Neuronal stem cell (in vitro differentiated cells): ENCODE measurements at regions not wholly inside any gene's neighbourhood (a gene's known extent, or its start where the extent isn't known, plus 50 kb on each side); places are given as distances from the start of the nearest gene placed in this dataset.

Experiments used
- DNase-seq: peaks from one replicate; pipeline ENCODE4 v3.0.0-alpha.2; 2013; ENCODE audit warnings: low spot score
- H2AFZ ChIP-seq: one replicate; pipeline ENCODE4 v1.6.1; 2013; ENCODE audit warnings: mild to moderate bottlenecking, low read length, inconsistent platforms
- H2AK5ac ChIP-seq: 2 replicates; pipeline ENCODE4 v1.6.1; 2013; ENCODE audit warnings: low read depth, mild to moderate bottlenecking, inconsistent platforms, low read length, moderate library complexity, mixed read lengths
- H2BK120ac ChIP-seq: 2 replicates; pipeline ENCODE4 v1.6.1; 2013; ENCODE audit warnings: low read depth, mild to moderate bottlenecking, inconsistent platforms, low read length, moderate library complexity, mixed read lengths
- H2BK12ac ChIP-seq: one replicate; pipeline ENCODE4 v1.6.1; 2013; ENCODE audit warnings: low read length, inconsistent platforms
- H2BK15ac ChIP-seq: 2 replicates; pipeline ENCODE4 v1.6.1; 2013; ENCODE audit warnings: mild to moderate bottlenecking, low read length, inconsistent platforms, mixed read lengths
- H2BK5ac ChIP-seq: one replicate; pipeline ENCODE4 v1.6.1; 2013; ENCODE audit warnings: inconsistent platforms, mild to moderate bottlenecking, low read length, moderate library complexity
- H3K14ac ChIP-seq: one replicate; pipeline ENCODE4 v1.6.1; 2013; ENCODE audit warnings: low read length, inconsistent platforms
- H3K18ac ChIP-seq: 2 replicates; pipeline ENCODE4 v1.6.1; 2013; ENCODE audit warnings: low read length, inconsistent platforms
- H3K23ac ChIP-seq: 2 replicates; pipeline ENCODE4 v1.6.1; 2013; ENCODE audit warnings: low read depth, mild to moderate bottlenecking, mixed read lengths, low read length, inconsistent platforms; ENCODE audit not compliant: poor library complexity
- H3K27ac ChIP-seq: replicated peaks from 3 replicates; pipeline ENCODE4 v1.5.1; 2013; ENCODE audit warnings: low read length, inconsistent platforms
- H3K27me3 ChIP-seq, 3 experiments: 2 replicates each; pipeline ENCODE4 v1.6.1; 2013; ENCODE audit warnings: low read length in 3 of 3, mild to moderate bottlenecking in 2 of 3, inconsistent platforms in 1 of 3, low read depth in 1 of 3, mixed read lengths in 1 of 3, moderate library complexity in 1 of 3; ENCODE audit not compliant: control insufficient read depth in 3 of 3, insufficient read depth in 3 of 3
- H3K36me3 ChIP-seq, 2 donors: replicated peaks in 1 of 2; 2 replicates each; pipeline ENCODE4 v1.6.1; 2013; ENCODE audit warnings: low read length in 2 of 2; ENCODE audit not compliant: control insufficient read depth in 2 of 2, insufficient read depth in 2 of 2
- H3K4ac ChIP-seq: 2 replicates; pipeline ENCODE4 v1.6.1; 2013; ENCODE audit warnings: inconsistent platforms, mild to moderate bottlenecking, low read length, moderate library complexity
- H3K4me1 ChIP-seq, 2 donors: 1 replicate in 1 of 2; 2 replicates in 1 of 2; pipeline ENCODE4 v1.6.1; 2013; ENCODE audit warnings: low read length in 2 of 2, low read depth in 1 of 2; ENCODE audit not compliant: control insufficient read depth in 2 of 2, insufficient read depth in 1 of 2
- H3K4me2 ChIP-seq: one replicate; pipeline ENCODE4 v1.6.1; 2013; ENCODE audit warnings: mild to moderate bottlenecking, low read length, inconsistent platforms; ENCODE audit not compliant: insufficient read depth, poor library complexity, severe bottlenecking
- H3K4me3 ChIP-seq, 2 donors: 2 replicates each; pipeline ENCODE4 v1.5.1; 2013; ENCODE audit warnings: low read length in 2 of 2, mild to moderate bottlenecking in 2 of 2, inconsistent platforms in 1 of 2, moderate library complexity in 1 of 2
- H3K79me1 ChIP-seq: one replicate; pipeline ENCODE4 v1.6.1; 2013; ENCODE audit warnings: low read depth, mild to moderate bottlenecking, inconsistent platforms, low read length, moderate library complexity
- H3K9ac ChIP-seq: one replicate; pipeline ENCODE4 v1.6.1; 2013; ENCODE audit warnings: mild to moderate bottlenecking, low read depth, low read length, inconsistent platforms; ENCODE audit not compliant: poor library complexity
- H3K9me3 ChIP-seq, 2 donors: replicated peaks in 1 of 2; 2 replicates each; pipeline versions ENCODE3 to v1.6.1; 2013; ENCODE audit warnings: low read length in 2 of 2, mild to moderate bottlenecking in 2 of 2, inconsistent platforms in 1 of 2, low read depth in 1 of 2, mixed read lengths in 1 of 2, moderate library complexity in 1 of 2; ENCODE audit not compliant: control insufficient read depth in 2 of 2, insufficient read depth in 1 of 2
- H4K8ac ChIP-seq: one replicate; pipeline ENCODE4 v1.6.1; 2013; ENCODE audit warnings: low read depth, mild to moderate bottlenecking, inconsistent platforms, low read length, moderate library complexity
- H4K91ac ChIP-seq: one replicate; pipeline ENCODE4 v1.6.1; 2013; ENCODE audit warnings: low read length, low read depth, mild to moderate bottlenecking, inconsistent platforms; ENCODE audit not compliant: poor library complexity
- WGBS, 2 donors: extraction: QIAGEN DNeasy Blood & Tissue Kit; methylation state at CpG; one replicate each; pipeline ENCODE4 v1.1.7; 2013; ENCODE audit warnings: missing lambda C conversion rate in 2 of 2, mixed read lengths in 1 of 2; ENCODE audit not compliant: insufficient read length in 2 of 2, insufficient replicate concordance in 1 of 2; ENCODE audit errors: extremely low coverage in 2 of 2; 5-methylcytosine and 5-hydroxymethylcytosine counted together

DNA sequence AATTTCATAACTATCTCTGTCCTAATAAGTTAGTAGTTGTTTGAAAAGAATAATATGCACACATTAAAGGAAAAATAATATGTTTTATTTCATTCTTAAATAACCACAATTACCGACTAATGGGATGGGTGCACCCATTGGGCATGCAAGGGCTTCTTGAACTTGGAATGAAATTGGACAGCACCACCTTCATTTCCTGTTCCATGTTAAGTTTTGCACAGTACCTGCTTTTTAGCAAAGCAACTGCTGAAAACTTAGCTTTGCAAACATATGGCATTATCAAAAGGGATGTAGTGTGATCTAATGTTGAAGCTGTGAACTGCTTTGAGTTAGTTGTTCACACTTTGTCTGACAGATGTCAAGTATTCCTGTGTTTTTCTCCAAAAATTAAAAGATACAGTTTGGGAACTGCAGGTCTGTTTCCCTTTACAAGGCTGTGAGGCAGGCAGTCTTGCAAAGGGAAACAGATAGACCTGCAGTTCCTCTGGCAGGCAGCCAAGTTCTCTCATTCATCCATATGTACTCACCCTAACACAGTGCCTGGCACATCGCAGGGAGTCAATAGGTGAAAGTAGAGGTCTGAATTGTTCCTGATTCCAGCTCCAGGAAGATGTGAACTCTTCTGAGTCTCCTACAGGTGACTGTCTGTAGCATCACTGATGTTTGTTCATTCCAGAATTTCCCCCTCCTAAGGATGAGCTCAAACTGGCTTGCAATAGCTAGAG lies 64.3 kb upstream of the GOLGA8B start:
- no peak overlapping the region for H2BK120ac ChIP-seq
- no peak overlapping the region for H3K18ac ChIP-seq
- no CpG with 5 or more reads among the region's 2 CpGs for WGBS, 2 donors
- no peak overlapping the region for H3K4me2 ChIP-seq
- no peak overlapping the region for H2BK5ac ChIP-seq
- H3K4me1 ChIP-seq, result no peaks in the 10 kb centered on the region
- H4K91ac ChIP-seq, result no peak overlapping the region
- no peak overlapping the region for H2BK15ac ChIP-seq
- no peak overlapping the region for H2AK5ac ChIP-seq
- H3K9me3 ChIP-seq, result no peaks in the 10 kb centered on the region
- H3K4me3 ChIP-seq, result no peak overlapping the region
- H3K27me3 ChIP-seq, result no peaks in the 10 kb centered on the region
- no peak overlapping the region for H2AFZ ChIP-seq
- H2BK12ac ChIP-seq, result no peak overlapping the region
- no peak overlapping the region for H3K9ac ChIP-seq
- H3K14ac ChIP-seq, result no peak overlapping the region
- no peaks in the 10 kb centered on the region for H3K36me3 ChIP-seq
- no peak overlapping the region for H3K4ac ChIP-seq
- no peak overlapping the region for H3K27ac ChIP-seq
- H3K23ac ChIP-seq, result no peak overlapping the region
- no peaks in the 10 kb centered on the region for H3K79me1 ChIP-seq
- no peak overlapping the region for H4K8ac ChIP-seq
- DNase-seq, result no peak

DNA sequence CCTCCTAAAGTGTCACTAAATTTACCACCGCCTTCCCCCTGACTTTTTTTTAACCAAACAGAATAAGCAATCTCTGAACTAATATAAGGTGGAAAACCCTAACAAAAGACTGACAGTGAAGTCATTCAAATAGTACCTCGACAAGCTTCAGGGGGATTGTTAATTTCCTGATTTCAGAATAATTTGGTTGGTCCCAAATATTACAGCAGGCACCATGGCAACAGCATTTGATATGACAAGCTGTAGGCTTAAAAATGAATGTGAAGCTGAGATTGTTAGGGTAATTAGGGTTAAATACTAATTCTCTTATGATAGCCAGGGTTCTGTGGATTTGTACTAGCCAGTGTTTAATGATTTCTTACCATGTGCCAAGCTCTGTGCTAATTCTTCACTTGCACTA lies 63.5 kb upstream of the GOLGA8B start:
- H2BK5ac ChIP-seq, result no peak overlapping the region
- H3K4me2 ChIP-seq, result no peak overlapping the region
- H2AK5ac ChIP-seq, result no peak overlapping the region
- no peak overlapping the region for H4K8ac ChIP-seq
- no peak overlapping the region for H3K18ac ChIP-seq
- no peak overlapping the region for H3K9ac ChIP-seq
- no peak overlapping the region for H4K91ac ChIP-seq
- no peaks in the 10 kb centered on the region for H3K79me1 ChIP-seq
- no peak overlapping the region for H3K23ac ChIP-seq
- H3K4me1 ChIP-seq, result no peaks in the 10 kb centered on the region
- no peak overlapping the region for H2BK12ac ChIP-seq
- H2AFZ ChIP-seq, result no peak overlapping the region
- no peak overlapping the region for H2BK120ac ChIP-seq
- DNase-seq, result no peak
- H3K36me3 ChIP-seq, result no peaks in the 10 kb centered on the region
- no peaks in the 10 kb centered on the region for H3K27me3 ChIP-seq
- H3K27ac ChIP-seq, result no peak overlapping the region
- no peak overlapping the region for H3K4ac ChIP-seq
- H3K4me3 ChIP-seq, result no peak overlapping the region
- H3K9me3 ChIP-seq, result no peaks in the 10 kb centered on the region
- H3K14ac ChIP-seq, result no peak overlapping the region
- no peak overlapping the region for H2BK15ac ChIP-seq
- no CpG with 5 or more reads among the region's 2 CpGs for WGBS, 2 donors

DNA sequence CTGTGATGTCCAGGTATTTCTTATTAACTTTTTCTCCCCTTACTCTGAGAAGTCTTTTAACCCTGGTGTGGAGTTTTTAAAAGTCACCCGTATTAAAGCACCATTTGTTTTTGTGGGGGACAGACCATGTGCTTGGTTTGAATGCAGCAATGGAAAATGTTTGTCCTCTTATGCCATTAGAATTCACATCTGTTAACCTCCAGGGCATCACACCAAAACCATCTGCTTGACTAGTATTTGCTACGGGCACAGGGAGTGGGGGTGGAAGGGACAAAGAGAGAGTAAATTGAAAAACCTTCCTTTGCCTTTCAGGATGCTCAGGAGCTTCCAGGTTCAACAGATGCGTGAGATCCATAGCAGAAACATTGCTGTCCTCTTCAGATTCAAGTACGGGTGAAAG lies 61.4 kb upstream of the GOLGA8B start:
- H4K91ac ChIP-seq, result no peak overlapping the region
- H4K8ac ChIP-seq, result no peak overlapping the region
- no peaks in the 10 kb centered on the region for H3K79me1 ChIP-seq
- no peak overlapping the region for H2BK5ac ChIP-seq
- no peak for DNase-seq
- H3K27ac ChIP-seq, result no peak overlapping the region
- no peaks in the 10 kb centered on the region for H3K36me3 ChIP-seq
- H3K9me3 ChIP-seq, result no peaks in the 10 kb centered on the region
- no peak overlapping the region for H3K18ac ChIP-seq
- no peak overlapping the region for H3K9ac ChIP-seq
- no peak overlapping the region for H3K14ac ChIP-seq
- no peak overlapping the region for H3K4ac ChIP-seq
- no peak overlapping the region for H2BK12ac ChIP-seq
- no peak overlapping the region for H3K23ac ChIP-seq
- WGBS, 2 donors, result no CpG with 5 or more reads among the region's 4 CpGs
- H3K4me1 ChIP-seq, result no peaks in the 10 kb centered on the region
- H2BK120ac ChIP-seq, result no peak overlapping the region
- H3K4me2 ChIP-seq, result no peak overlapping the region
- H2AFZ ChIP-seq, result no peak overlapping the region
- H3K27me3 ChIP-seq, result no peaks in the 10 kb centered on the region
- no peak overlapping the region for H2BK15ac ChIP-seq
- no peak overlapping the region for H2AK5ac ChIP-seq
- no peak overlapping the region for H3K4me3 ChIP-seq

DNA sequence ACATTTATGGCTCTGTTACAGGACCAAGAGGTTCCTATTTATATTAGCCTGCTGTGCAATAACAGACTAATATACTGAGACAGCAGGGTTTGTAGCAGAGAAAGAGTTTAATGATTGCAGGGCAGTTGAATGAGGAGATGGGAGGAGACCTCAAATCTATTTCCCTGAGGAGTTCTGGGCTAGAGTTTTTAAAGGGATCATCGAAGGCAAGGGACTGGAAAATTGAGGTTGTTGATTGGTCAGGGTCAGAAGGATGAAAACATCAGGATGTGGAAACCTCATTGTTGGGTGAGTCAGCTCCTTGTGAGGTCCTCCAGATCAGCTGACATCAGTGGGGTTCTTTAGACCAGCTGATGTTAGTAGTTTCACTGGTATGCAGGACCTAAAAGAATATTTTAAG lies 60.6 kb upstream of the GOLGA8B start:
- Histone ChIP-seq H3K9me3 (no peaks in the 10 kb centered on the region), H3K9ac (no peak overlapping the region), H3K27ac (no peak overlapping the region), H3K4me2 (no peak overlapping the region), H3K4me1 (no peaks in the 10 kb centered on the region), H3K27me3 (no peaks in the 10 kb centered on the region), H2BK15ac (no peak overlapping the region), H2BK120ac (no peak overlapping the region), H3K23ac (no peak overlapping the region), H4K91ac (no peak overlapping the region), H2BK12ac (no peak overlapping the region), H3K79me1 (no peaks in the 10 kb centered on the region), H3K4me3 (no peak overlapping the region), H3K18ac (no peak overlapping the region), H2AFZ (no peak overlapping the region), H2BK5ac (no peak overlapping the region), H2AK5ac (no peak overlapping the region), H4K8ac (no peak overlapping the region), H3K14ac (no peak overlapping the region), H3K4ac (no peak overlapping the region), H3K36me3 (no peaks in the 10 kb centered on the region)
- whole genome bisulfite sequencing, 2 donors, result no CpG with 5 or more reads among the region's 1 CpG
- no peak for DNase-seq
